Superior temporal gyrus (tissue), 1 donor: ENCODE measurements at regions not wholly inside any gene's neighbourhood (a gene's known extent, or its start where the extent isn't known, plus 50 kb on each side); places are given as distances from the start of the nearest gene placed in this dataset.
A peak's percentile ranks its signal among the peaks of the same experiment; 100 is the strongest.

ENCODE experiments used
- DNase-seq: peaks from one replicate; pipeline ENCODE4 v3.0.0-alpha.2; 2016; ENCODE audit errors: extremely low spot score

- no peak for DNase-seq
Measured at GRCh38 chr3:144141496-144141895, 169.9 kb downstream of the DIPK2A start.

DNA sequence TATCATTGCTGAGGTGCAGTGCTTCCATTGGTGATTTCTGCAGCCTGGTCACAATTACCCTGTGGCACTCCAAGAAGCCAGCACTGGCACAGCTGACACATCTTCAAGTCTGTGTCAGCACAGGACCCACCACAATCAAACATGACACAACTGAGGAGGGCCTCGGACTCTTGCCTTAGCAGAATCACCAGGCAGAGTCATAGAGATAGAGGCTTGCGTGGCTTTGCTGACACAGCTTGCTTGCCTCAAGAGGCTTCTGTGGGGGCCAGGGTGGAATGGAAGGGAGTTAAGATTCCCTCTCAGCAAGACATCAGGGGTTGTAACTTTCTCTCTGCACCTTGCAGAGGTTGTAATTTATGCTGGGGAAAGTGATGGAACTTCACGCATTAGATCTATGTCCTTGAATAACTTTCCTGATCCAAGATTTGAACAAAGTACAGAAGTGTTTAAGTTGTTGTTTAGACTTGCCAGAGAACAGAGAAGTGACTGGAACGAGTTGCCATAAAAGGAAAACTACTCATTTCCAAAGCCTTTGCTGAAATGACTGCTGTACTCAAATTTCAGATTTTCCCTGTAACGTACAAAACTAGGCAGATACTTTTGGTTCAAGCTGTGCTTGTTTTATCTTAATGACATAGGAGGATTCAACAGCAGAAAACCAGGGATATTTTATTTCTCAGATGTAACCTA lies 170.7 kb downstream of the DIPK2A start:
- DNase-seq, result peak; percentile 47

DNA sequence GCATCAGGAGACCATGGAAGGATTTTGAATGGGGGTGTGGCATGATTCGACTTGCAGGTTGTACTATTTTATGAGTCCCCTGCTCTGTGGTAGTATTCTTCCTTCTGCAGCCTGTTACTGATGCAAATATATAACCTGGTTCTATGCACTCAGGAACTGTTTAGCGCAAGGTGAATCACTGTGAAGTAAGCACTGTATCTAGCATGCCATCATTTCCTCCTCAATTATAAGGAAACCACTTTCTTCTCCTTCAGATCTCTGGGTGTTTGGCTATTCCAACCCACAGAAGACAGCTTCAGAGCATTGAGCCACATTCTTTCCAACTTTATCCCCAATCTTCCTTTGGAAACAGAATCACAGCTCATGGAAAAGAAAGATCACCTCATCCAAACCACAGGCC lies 176.7 kb downstream of the DIPK2A start:
- DNase-seq, result no peak

DNA sequence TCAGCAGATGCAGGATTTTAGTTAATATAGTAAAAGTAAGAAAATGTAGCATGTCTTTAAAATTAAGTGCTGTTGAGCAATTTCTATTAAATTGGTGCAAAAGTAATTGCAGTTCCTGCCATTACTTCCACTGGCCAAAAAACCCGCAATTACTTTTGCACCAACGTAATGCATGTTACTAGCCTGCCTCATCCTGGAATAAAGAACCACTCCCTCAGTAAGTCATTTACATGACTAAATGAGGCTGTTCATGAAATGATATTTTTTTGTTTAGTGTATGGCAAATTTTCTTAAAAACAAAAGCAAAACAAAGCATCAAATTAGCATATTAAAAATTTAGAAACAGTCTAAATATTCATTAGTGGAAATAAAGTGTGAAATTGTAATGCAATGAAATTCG lies 180.4 kb downstream of the DIPK2A start:
- DNase-seq, result no peak

DNA sequence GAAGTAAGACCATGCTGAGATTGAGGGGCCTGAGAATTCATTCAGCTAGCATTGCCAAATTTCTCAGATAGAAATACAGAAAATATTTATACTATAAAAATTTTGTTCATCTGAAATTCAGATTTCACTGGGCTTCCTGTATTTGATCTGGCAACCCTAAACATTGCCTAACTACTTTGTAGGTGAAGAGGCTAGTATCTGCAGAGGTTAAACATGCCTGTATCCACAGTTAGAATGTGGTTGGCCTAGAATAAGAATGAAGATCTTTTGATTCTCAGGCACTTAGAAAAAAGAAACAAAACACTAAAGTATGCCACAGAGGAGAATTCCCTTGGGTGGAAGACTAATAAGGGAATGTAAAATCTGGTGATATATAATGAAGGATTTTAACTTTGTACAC lies 189.0 kb downstream of the DIPK2A start:
- DNase-seq, result no peak

- no peak for DNase-seq
Measured at GRCh38 chr3:144162042-144162441, 190.4 kb downstream of the DIPK2A start.

DNA sequence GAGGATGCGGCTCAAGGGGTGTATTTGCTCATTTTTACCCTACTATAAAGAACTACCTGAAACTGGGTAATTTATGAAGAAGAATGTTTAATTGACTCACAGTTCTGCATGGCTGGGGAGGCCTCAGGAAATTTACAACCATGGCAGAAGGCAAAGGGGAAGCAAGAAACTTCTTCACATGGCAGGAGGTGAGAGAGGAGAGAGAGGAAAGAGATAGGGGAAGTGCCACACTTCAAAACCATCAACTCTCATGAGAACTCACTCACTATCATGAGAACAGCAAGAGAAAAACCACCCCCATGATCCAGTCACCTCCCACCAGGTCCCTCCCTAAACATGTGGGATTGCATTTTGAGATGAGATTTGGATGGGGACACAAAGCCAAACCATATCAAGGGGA lies 192.7 kb downstream of the DIPK2A start:
- DNase-seq, result no peak

DNA sequence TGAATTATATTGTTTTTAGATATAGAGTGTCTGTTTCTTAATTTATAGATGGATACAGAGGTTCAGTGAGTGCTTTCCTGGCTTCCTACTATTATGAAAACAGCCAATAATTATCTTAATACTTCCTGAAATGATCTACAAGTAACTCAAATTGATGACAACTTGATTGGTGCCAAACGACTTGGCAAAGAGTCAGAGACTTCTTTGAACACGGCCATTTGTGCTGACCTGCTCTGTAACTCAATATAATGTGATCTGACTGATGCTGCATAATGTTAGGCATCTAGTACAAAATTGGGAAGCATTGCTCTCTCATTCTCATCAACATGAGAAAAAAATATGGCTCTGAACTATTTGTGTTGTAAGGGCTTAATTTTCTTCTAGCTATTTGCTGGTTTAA lies 193.9 kb downstream of the DIPK2A start:
- DNase-seq, result no peak

DNA sequence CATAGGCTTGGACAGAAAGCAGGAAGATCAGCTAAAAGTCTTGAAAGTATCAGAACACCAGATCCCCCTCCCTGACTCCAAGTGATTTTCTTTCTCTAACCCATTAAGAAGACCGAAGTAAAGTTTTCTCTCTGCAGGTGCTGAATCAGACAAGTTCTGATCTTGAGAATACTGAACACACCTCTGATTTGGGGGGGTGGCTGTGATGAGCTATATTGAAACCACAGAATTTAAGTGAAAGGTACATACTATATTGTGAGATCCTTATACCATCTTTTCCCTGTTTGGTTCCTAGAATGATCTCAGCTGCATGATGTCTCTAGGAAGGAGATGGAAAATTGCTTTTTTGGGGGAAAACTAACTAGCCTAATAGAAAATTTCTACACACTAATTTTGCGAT lies 196.0 kb downstream of the DIPK2A start:
- no peak for DNase-seq

DNA sequence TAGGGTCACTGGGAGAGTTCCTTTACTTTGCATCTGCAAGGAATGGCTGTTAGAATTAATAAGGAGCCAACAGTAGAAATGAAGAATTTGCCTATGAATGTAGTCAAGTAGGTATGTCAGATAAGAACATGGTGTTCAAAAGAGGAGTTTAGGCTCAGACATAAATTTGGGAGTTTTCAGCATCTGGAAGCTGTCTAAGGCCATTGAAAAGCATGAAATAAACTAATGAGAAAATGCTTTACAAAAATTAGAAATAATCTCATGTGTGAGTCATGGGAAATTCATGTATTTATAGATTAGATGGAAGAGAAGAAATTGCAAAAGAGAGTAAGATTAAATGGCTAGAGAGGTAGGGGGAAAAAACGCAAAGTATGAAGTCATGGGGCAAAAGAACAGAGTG lies 201.9 kb downstream of the DIPK2A start:
- no peak for DNase-seq

DNA sequence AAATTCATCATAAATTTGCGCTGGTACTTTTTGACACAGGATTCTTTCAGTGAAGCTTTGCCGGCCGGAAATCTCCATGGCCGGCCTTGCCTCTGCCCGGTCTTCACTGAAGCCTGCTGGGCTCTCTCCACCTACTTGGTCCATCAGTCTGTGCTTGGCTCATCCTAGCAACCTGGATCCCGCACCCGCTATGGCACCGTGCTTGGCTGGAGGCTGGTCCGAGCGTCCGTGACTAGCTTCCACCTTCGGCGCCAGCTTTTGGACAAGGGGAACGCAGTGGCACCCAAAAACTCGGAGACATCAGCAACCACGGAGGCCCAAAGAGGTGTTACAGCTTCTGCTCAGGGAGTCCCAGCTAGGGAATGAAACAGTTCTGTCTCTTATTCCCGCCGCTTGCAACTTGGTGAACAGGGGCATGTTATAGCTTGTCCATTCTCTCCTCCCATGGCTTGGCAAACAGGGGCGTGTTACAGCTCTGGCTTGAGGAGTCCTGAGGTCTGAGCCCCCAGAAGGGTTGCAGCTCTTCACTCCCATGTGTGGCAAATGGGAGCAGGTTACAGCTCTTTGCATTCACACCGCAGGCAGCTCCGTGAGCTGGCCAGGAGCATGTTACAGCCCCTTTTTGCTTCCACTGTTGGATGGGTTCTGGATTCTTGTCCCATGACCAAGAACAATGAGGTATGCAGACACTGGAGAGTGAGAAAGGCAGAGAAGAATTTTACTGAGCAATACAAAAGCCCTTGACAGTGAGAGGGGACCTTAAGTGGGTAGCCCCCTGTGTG lies 204.2 kb downstream of the DIPK2A start:
- no peak for DNase-seq

GRCh38 chr3:144177649-144178048 lies 206.0 kb downstream of the DIPK2A start:
- no peak for DNase-seq

- DNase-seq, result no peak
Measured at GRCh38 chr3:144178607-144179006, 207.0 kb downstream of the DIPK2A start.

GRCh38 chr3:144181062-144181461 lies 209.4 kb downstream of the DIPK2A start:
- peak; percentile 45 for DNase-seq

GRCh38 chr3:144182501-144182900 lies 210.9 kb downstream of the DIPK2A start:
- DNase-seq, result no peak

- DNase-seq, result no peak
Measured at GRCh38 chr3:144185276-144185675, 213.7 kb downstream of the DIPK2A start.

DNA sequence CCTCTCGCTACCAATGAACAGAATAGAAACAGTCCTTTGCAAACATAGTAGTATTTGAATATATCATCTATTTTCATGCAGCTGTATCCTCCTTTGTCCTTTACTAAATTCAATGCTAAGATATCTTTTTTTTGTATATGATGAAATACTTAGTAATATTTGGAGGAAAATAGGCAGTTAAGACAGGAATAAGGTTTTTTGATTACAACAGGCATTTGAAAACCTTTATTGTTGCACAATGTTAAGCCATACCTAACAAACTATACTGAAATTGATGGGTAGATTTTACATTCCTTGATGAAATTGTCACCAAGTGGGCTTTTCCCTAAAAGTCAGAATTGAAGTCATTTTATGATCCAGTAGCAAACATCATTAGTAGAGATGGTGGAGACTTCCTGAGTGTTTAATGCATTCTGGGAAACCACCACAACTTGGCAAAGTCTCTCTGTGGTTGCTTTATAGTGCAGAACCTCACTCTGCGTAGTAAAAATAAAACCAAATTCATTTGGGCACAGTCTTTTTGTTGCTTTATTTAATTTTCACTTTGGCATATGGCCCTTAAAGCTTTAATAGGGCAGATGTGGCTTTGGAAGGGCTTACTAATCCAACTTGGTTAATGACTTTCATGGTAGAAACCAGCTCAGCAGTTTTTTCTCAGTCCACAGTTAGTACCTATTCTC lies 216.0 kb downstream of the DIPK2A start:
- DNase-seq, result no peak

- DNase-seq, result no peak
Measured at GRCh38 chr3:144189044-144189443, 217.4 kb downstream of the DIPK2A start.

GRCh38 chr3:144197116-144197515 lies 225.5 kb downstream of the DIPK2A start:
- no peak for DNase-seq

DNA sequence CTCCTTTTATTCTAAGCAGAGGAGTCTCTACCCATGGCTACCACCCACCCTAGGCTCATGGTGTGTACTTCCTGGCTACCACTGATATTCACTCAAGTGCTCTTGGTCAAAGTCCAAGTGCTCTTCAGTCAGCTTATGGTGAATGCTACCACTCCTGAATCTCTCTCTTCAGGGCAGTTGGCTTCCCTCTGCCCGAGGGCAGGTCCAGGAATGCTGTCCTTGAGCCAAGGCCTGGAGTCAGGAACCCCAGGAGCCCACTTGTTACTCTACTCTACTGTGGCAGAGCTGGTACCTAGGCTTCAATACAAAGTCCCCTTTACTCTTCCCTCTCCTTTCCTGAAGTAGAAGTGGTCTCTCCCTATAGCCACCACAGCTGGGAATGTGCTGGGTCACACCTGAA lies 226.0 kb downstream of the DIPK2A start:
- no peak for DNase-seq

DNA sequence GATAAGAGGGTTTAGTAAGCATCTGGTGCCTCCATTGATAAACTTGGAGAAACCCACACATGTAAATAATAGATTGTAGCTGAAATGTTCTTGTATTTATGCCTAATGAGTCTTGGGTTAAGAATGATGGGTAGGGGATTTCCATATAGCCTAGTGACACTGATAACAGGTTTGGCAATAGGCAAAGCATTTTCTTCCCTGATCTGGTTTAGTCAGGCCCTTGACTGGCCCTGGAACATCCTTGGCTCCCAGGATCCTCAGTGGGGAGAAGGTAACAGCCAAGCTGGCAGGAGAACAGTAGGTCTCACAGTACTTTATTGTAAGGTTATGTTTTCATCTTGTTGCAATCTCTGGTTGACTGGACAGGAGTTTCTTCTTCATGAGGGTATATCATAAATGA lies 228.4 kb downstream of the DIPK2A start:
- DNase-seq, result no peak

DNA sequence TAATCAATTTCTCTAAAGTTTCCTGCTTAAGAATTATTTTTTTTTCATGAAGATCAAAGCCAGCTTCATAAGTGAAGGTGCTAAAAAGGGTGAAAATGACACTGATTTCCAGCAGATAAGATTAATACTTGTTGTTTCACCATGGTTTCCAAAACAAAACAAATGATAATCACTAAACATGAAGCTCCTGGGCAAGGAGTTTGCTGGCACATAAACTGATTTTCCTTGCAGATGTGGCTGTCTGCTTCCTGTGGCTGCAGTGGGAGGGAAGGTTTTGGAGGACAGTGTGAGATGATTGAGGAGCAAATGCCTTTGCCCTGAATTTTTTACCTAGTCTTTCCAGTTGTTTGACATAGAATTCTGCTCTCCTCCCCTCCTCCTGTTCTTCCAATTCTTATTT lies 228.8 kb downstream of the DIPK2A start:
- no peak for DNase-seq

DNA sequence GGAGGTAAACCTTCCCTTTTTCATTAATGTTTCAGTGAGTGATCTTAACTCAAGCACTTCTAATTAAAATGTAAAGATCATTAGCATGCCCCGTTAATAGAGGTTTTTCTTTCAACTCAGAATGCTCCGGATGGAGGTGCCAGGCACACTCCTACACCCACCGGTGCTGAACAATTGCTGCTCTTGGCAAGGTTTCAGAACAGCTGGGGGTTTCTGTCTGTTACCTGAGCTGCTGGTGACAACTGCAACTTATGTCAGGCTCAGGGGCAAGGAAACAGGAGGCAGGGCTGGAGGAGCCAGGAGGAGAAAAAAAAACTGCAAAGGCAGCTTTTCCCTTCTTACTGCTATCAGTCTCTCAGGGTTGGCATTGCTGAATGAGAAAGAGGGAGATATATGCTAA lies 250.1 kb downstream of the DIPK2A start:
- DNase-seq, result no peak
